ENCODE measurements at regions not wholly inside any gene's neighbourhood (a gene's known extent, or its start where the extent isn't known, plus 50 kb on each side); places are given as distances from the start of the nearest gene placed in this dataset.

DNA sequence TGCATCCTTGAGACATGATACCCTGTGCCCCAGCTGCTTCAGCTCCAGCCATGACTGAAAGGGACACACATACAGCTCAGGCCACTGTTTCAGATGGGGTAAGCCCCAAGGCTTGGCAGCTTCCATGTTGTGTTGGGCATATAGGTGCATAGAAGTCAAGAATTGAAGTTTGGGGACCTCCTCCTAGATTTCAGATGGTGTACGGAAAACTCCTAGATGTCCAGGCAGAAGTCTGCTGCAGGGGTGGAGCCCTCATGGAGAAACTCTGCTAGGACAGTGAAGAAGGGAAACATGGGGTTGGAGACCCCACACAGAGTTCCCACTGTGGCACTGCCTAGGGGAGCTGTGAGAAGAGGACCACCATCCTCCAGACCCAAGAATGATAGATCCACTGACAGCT lies 1379.0 kb upstream of the MAP3K7 start:
- TF ChIP-seq, protein P1, sequence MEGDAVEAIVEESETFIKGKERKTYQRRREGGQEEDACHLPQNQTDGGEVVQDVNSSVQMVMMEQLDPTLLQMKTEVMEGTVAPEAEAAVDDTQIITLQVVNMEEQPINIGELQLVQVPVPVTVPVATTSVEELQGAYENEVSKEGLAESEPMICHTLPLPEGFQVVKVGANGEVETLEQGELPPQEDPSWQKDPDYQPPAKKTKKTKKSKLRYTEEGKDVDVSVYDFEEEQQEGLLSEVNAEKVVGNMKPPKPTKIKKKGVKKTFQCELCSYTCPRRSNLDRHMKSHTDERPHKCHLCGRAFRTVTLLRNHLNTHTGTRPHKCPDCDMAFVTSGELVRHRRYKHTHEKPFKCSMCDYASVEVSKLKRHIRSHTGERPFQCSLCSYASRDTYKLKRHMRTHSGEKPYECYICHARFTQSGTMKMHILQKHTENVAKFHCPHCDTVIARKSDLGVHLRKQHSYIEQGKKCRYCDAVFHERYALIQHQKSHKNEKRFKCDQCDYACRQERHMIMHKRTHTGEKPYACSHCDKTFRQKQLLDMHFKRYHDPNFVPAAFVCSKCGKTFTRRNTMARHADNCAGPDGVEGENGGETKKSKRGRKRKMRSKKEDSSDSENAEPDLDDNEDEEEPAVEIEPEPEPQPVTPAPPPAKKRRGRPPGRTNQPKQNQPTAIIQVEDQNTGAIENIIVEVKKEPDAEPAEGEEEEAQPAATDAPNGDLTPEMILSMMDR (IDR thresholded peaks at IDR 0.05; ENCODE audit: poor library complexity), result no peak
- TF ChIP-seq EZH2phosphoT487 (IDR thresholded peaks at IDR 0.05; ENCODE audit: low read depth, severe bottlenecking, unreplicated experiment), result no peak

Measured in hepatocyte (in vitro differentiated cells).